ENCODE measurements at regions not wholly inside any gene's neighbourhood (a gene's known extent, or its start where the extent isn't known, plus 50 kb on each side); places are given as distances from the start of the nearest gene placed in this dataset.
"Not testable (repeated sequence)": the region's sequence is repeated elsewhere in the genome, so short reads cannot be mapped to it uniquely, and the experiment has no call there.

DNA sequence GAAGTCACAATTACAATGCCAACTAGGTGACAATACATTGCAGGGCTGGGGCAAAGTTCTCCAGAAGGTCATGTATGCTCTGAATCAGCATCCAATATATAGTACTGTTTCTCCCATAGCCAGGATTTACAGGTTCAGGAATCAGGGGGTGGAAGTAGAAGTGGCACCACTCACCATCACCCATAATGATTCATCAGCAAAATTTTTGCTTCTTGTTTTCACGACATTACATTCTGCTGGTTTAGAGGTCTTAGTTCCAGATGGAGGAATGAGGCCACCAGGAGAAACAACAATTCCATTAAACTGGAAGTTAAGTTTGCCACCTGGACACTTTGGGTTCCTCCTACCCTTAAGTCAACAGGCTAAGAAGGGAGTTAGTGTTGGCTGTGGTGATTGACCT is 505.9 kb downstream of the SLC6A15 start:
- TF ChIP-seq, protein P1, sequence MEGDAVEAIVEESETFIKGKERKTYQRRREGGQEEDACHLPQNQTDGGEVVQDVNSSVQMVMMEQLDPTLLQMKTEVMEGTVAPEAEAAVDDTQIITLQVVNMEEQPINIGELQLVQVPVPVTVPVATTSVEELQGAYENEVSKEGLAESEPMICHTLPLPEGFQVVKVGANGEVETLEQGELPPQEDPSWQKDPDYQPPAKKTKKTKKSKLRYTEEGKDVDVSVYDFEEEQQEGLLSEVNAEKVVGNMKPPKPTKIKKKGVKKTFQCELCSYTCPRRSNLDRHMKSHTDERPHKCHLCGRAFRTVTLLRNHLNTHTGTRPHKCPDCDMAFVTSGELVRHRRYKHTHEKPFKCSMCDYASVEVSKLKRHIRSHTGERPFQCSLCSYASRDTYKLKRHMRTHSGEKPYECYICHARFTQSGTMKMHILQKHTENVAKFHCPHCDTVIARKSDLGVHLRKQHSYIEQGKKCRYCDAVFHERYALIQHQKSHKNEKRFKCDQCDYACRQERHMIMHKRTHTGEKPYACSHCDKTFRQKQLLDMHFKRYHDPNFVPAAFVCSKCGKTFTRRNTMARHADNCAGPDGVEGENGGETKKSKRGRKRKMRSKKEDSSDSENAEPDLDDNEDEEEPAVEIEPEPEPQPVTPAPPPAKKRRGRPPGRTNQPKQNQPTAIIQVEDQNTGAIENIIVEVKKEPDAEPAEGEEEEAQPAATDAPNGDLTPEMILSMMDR (conservative IDR thresholded peaks at IDR 0.05), result not testable (repeated sequence)
- TF ChIP-seq ZFX (IDR thresholded peaks at IDR 0.05), result not testable (repeated sequence)
